ENCODE measurements at regions not wholly inside any gene's neighbourhood (a gene's known extent, or its start where the extent isn't known, plus 50 kb on each side); places are given as distances from the start of the nearest gene placed in this dataset.

- TF ChIP-seq CTCF (IDR thresholded peaks at IDR 0.05): no peak
- TF ChIP-seq POLR2A (IDR thresholded peaks at IDR 0.05): no peak
Observed at GRCh38 chr1:228978484-228979324, 243.4 kb downstream of the RHOU start.
